ENCODE measurements at regions not wholly inside any gene's neighbourhood (a gene's known extent, or its start where the extent isn't known, plus 50 kb on each side); places are given as distances from the start of the nearest gene placed in this dataset.

GRCh38 chr11:110912437-110912836 lies 200.2 kb upstream of the ARHGAP20 start:
- DNase-seq (ENCODE audit: extremely low spot score), result no peak
- ChIA-PET POLR2A (no interaction called here), CTCF (no interaction called here)
- TF ChIP-seq ZNF384 (IDR thresholded peaks at IDR 0.05) (no peak), ARNT (IDR thresholded peaks at IDR 0.05) (no peak), ELF4 (IDR thresholded peaks at IDR 0.05) (no peak), FOXK2 (IDR thresholded peaks at IDR 0.05) (no peak), FOXM1 (IDR thresholded peaks at IDR 0.05; ENCODE audit: borderline replicate concordance) (no peak), NFRKB (IDR thresholded peaks at IDR 0.05) (no peak), CTBP1 (IDR thresholded peaks at IDR 0.05; ENCODE audit: borderline replicate concordance) (no peak), TARDBP (IDR thresholded peaks at IDR 0.05) (no peak), HDGF (IDR thresholded peaks at IDR 0.05; ENCODE audit: borderline replicate concordance) (no peak), L3MBTL2 (conservative IDR thresholded peaks at IDR 0.05) (no peak), FOXA1 (IDR thresholded peaks at IDR 0.05) (no peak), LEF1 (IDR thresholded peaks at IDR 0.05; ENCODE audit: borderline replicate concordance) (no peak), SP1 (IDR thresholded peaks at IDR 0.05) (no peak), SUZ12 (IDR thresholded peaks at IDR 0.05) (no peak), BHLHE40 (IDR thresholded peaks at IDR 0.05; ENCODE audit: borderline replicate concordance) (no peak), PKNOX1 (IDR thresholded peaks at IDR 0.05) (no peak)

GRCh38 chr11:110910384-110910783 lies 198.1 kb upstream of the ARHGAP20 start:
- ChIA-PET POLR2A (no interaction called here), CTCF (no interaction called here)
- no peak for DNase-seq (ENCODE audit: extremely low spot score)
- no peak for TF ChIP-seq HDGF (IDR thresholded peaks at IDR 0.05; ENCODE audit: borderline replicate concordance)
- peak; percentile 58 for TF ChIP-seq PKNOX1 (IDR thresholded peaks at IDR 0.05)

- peak; percentile 16 for DNase-seq (ENCODE audit: extremely low spot score)
- ChIA-PET POLR2A (no interaction called here), CTCF (no interaction called here)
- TF ChIP-seq PKNOX1 (IDR thresholded peaks at IDR 0.05) (peak; percentile 89), TARDBP (IDR thresholded peaks at IDR 0.05) (no peak)
Observed at GRCh38 chr11:110909336-110909735, 197.1 kb upstream of the ARHGAP20 start.

GRCh38 chr11:110908401-110909105 lies 196.3 kb upstream of the ARHGAP20 start:
- no peak for DNase-seq (ENCODE audit: extremely low spot score)

GRCh38 chr11:110907629-110908028 lies 195.4 kb upstream of the ARHGAP20 start:
- DNase-seq (ENCODE audit: extremely low spot score), result no peak
- TF ChIP-seq TARDBP (IDR thresholded peaks at IDR 0.05), result no peak
- ChIA-PET CTCF (no interaction called here), POLR2A (no interaction called here)

More at GRCh38 chr11:110908401-110909105, 196.3 kb upstream of the ARHGAP20 start:
- TF ChIP-seq FOXK2 (IDR thresholded peaks at IDR 0.05) (no peak), CTBP1 (IDR thresholded peaks at IDR 0.05; ENCODE audit: borderline replicate concordance) (no peak), TARDBP (IDR thresholded peaks at IDR 0.05) (no peak), SUZ12 (IDR thresholded peaks at IDR 0.05) (no peak), FOXM1 (IDR thresholded peaks at IDR 0.05; ENCODE audit: borderline replicate concordance) (no peak), FOXA1 (IDR thresholded peaks at IDR 0.05) (no peak), SP1 (IDR thresholded peaks at IDR 0.05) (no peak), ZNF384 (IDR thresholded peaks at IDR 0.05) (no peak), L3MBTL2 (conservative IDR thresholded peaks at IDR 0.05) (no peak), ELF4 (IDR thresholded peaks at IDR 0.05) (no peak), LEF1 (IDR thresholded peaks at IDR 0.05; ENCODE audit: borderline replicate concordance) (no peak), PKNOX1 (IDR thresholded peaks at IDR 0.05) (no peak), NFRKB (IDR thresholded peaks at IDR 0.05) (no peak), BHLHE40 (IDR thresholded peaks at IDR 0.05; ENCODE audit: borderline replicate concordance) (no peak)
- CTCF ChIA-PET, result no interaction called here
- POLR2A ChIA-PET, result no interaction called here

GRCh38 chr11:110903830-110904229 lies 191.6 kb upstream of the ARHGAP20 start:
- POLR2A ChIA-PET, result no interaction called here
- TF ChIP-seq ZNF384 (IDR thresholded peaks at IDR 0.05), result no peak
- TF ChIP-seq LEF1 (IDR thresholded peaks at IDR 0.05; ENCODE audit: borderline replicate concordance), result no peak
- no peak for TF ChIP-seq BHLHE40 (IDR thresholded peaks at IDR 0.05; ENCODE audit: borderline replicate concordance)
- TF ChIP-seq FOXK2 (IDR thresholded peaks at IDR 0.05), result no peak
- TF ChIP-seq CTBP1 (IDR thresholded peaks at IDR 0.05; ENCODE audit: borderline replicate concordance), result no peak
- DNase-seq (ENCODE audit: extremely low spot score), result peak; percentile 28
- CTCF ChIA-PET, result no interaction called here

GRCh38 chr11:110903378-110903777 lies 191.1 kb upstream of the ARHGAP20 start:
- DNase-seq (ENCODE audit: extremely low spot score), result no peak
- no peak for TF ChIP-seq TARDBP (IDR thresholded peaks at IDR 0.05)
- TF ChIP-seq FOXK2 (IDR thresholded peaks at IDR 0.05), result no peak
- no peak for TF ChIP-seq PKNOX1 (IDR thresholded peaks at IDR 0.05)
- TF ChIP-seq FOXA1 (IDR thresholded peaks at IDR 0.05), result no peak
- no peak for TF ChIP-seq NFRKB (IDR thresholded peaks at IDR 0.05)
- TF ChIP-seq SP1 (IDR thresholded peaks at IDR 0.05), result no peak
- TF ChIP-seq L3MBTL2 (conservative IDR thresholded peaks at IDR 0.05), result no peak
- TF ChIP-seq ELF4 (IDR thresholded peaks at IDR 0.05), result no peak
- TF ChIP-seq FOXM1 (IDR thresholded peaks at IDR 0.05; ENCODE audit: borderline replicate concordance), result no peak
- no peak for TF ChIP-seq SUZ12 (IDR thresholded peaks at IDR 0.05)
- no peak for TF ChIP-seq BHLHE40 (IDR thresholded peaks at IDR 0.05; ENCODE audit: borderline replicate concordance)
- TF ChIP-seq ZNF384 (IDR thresholded peaks at IDR 0.05), result no peak
- no peak for TF ChIP-seq HDGF (IDR thresholded peaks at IDR 0.05; ENCODE audit: borderline replicate concordance)
- TF ChIP-seq LEF1 (IDR thresholded peaks at IDR 0.05; ENCODE audit: borderline replicate concordance), result no peak
- TF ChIP-seq CTBP1 (IDR thresholded peaks at IDR 0.05; ENCODE audit: borderline replicate concordance), result no peak
- TF ChIP-seq ARNT (IDR thresholded peaks at IDR 0.05), result no peak
- ChIA-PET CTCF (no interaction called here), POLR2A (no interaction called here)
